GM13976 (cell line): ENCODE measurements at regions not wholly inside any gene's neighbourhood (a gene's known extent, or its start where the extent isn't known, plus 50 kb on each side); places are given as distances from the start of the nearest gene placed in this dataset.
"Not testable (repeated sequence)": the region's sequence is repeated elsewhere in the genome, so short reads cannot be mapped to it uniquely, and the experiment has no call there.

Experiments
- DNase-seq: peaks from one replicate; pipeline ENCODE4 v3.0.0; 2012; ENCODE audit warnings: low spot score
- in situ Hi-C: fragments of 300-500 bp; cut with MboI; formaldehyde crosslinking; loops from one replicate; pipeline ENCODE4 v1.12.0; 2022; ENCODE audit warnings: low sequenced_read_pairs, mixed read lengths, inconsistent platforms; ENCODE audit not compliant: unreplicated experiment
- TF ChIP-seq, protein P1 (sequence below): IDR thresholded peaks from 2 replicates; pipeline ENCODE4 v1.5.1; 2012; ENCODE audit warnings: borderline replicate concordance, mild to moderate bottlenecking; ENCODE audit not compliant: insufficient read depth; ENCODE audit errors: extremely low read depth, missing control alignments, control extremely low read depth

DNA sequence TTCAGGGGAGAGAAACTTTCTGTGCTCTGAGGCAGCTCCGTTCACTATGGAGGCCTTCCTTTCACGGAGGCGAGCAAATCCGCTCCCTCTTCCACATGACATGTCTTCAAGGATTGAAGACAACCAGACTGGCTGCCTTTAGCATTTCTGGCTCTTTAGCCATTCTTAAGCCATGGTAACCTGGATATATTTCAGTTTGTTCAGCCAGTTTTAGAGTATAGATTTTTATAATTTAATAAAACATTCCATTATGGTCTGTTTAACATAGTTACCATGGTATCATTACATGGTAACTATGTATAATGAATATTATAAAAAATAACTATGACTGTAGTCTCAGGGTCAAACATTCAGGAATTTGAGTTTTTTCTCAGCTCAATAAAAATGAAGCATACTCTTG, 54.2 kb upstream of the NFIA start:
- no peak for DNase-seq
- in situ Hi-C loops: loop anchor here (25.0 kb wide), 1 partner anchor 834 kb away; no protein-coding TSS in a partner anchor
- TF ChIP-seq, protein P1, sequence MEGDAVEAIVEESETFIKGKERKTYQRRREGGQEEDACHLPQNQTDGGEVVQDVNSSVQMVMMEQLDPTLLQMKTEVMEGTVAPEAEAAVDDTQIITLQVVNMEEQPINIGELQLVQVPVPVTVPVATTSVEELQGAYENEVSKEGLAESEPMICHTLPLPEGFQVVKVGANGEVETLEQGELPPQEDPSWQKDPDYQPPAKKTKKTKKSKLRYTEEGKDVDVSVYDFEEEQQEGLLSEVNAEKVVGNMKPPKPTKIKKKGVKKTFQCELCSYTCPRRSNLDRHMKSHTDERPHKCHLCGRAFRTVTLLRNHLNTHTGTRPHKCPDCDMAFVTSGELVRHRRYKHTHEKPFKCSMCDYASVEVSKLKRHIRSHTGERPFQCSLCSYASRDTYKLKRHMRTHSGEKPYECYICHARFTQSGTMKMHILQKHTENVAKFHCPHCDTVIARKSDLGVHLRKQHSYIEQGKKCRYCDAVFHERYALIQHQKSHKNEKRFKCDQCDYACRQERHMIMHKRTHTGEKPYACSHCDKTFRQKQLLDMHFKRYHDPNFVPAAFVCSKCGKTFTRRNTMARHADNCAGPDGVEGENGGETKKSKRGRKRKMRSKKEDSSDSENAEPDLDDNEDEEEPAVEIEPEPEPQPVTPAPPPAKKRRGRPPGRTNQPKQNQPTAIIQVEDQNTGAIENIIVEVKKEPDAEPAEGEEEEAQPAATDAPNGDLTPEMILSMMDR: no peak

DNA sequence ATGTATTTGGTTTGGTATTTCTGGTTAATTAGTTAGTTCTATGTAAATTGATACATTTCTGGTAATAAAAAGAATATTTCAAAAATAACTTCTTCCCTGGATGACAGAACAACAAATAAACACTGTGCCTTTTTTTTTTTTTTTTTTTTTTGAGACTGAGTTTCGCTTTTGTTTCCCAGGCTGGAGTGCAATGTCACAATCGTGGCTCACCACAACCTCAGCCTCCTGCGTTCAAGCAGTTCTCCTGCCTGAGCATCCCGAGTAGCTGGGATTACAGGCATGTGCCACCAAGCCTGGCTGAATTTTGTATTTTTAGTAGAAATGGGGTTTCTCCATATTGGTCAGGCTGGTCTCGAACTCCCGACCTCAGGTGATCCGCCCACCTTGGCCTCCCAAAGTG, 64.3 kb upstream of the NFIA start:
- DNase-seq, in situ Hi-C loops: not testable (repeated sequence)

- TF ChIP-seq, protein P1: no peak
- in situ Hi-C loops: no loop called here
- no peak for DNase-seq
These were observed 64.7 kb upstream of the NFIA start for GRCh38 chr1:61017651-61018050.

DNA sequence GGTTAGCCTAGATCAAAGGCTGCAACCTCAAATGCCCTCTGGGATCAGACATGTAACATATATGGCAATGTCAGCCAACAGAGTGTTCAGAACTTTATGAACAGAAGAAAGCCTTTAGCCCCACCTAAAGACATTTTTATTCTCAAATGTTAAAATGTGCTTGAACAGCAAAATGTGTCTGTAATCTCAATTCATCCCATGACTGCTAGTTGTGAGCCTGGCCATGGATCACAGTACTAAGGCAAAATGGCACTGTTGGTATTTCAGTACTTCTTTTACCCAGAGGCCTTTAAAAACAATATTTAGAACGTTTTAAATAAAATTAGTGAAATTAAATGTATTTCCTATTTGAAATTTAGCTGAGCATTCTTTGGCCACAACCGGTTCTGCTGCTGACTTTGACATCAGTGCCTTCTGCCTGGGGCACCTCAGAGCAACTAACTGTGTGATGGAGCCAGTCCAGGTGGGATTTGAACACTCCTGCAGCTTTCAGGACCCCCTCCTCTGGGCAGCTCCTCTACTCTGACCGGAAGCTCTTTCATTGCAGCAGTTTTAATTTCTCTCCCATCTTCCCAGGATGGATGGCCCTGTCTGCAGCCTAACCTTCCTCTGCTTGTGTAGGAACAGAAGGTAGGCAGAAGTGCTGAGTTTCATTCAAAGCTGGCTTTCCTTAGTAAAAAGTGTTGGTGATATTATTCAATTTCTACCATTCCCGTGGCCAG, 68.3 kb upstream of the NFIA start:
- in situ Hi-C loops: no loop called here
- DNase-seq: no peak
- TF ChIP-seq, protein P1: no peak

- in situ Hi-C loops: no loop called here
- no peak for DNase-seq
- TF ChIP-seq, protein P1: no peak
These were observed 69.0 kb upstream of the NFIA start for GRCh38 chr1:61013189-61013945.

DNA sequence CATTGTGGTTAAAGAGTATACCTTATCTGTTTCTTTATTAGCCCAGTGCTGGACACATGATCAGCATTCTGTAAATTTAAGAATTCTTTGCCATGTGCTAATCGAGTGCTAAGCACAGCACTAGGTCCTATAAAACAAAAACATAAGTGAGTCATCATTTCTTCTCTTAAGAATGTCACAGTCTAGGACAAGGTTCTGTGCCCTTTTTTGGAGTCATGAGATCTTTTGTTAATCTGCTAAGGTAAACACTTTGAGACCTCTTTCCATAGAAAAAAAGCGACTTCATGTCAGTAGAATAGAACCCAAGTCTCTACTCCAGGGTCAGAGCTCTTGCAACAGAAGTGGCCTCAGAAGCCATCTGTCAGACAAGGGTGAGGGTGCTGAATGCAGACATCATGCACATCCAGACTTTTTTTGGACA, 70.0 kb upstream of the NFIA start:
- TF ChIP-seq, protein P1: no peak
- in situ Hi-C loops: no loop called here

More for the DNA sequence above, 70.0 kb upstream of the NFIA start:
- DNase-seq: no peak
